HG03159 (cell line): ENCODE measurements at regions not wholly inside any gene's neighbourhood (a gene's known extent, or its start where the extent isn't known, plus 50 kb on each side); places are given as distances from the start of the nearest gene placed in this dataset.

Experiments
- ATAC-seq: cut with Tn5 transposase; IDR thresholded peaks from one replicate; pipeline ENCODE4 v1.9.1; 2021; ENCODE audit warnings: mild to moderate bottlenecking, moderate library complexity; ENCODE audit not compliant: unreplicated experiment

DNA sequence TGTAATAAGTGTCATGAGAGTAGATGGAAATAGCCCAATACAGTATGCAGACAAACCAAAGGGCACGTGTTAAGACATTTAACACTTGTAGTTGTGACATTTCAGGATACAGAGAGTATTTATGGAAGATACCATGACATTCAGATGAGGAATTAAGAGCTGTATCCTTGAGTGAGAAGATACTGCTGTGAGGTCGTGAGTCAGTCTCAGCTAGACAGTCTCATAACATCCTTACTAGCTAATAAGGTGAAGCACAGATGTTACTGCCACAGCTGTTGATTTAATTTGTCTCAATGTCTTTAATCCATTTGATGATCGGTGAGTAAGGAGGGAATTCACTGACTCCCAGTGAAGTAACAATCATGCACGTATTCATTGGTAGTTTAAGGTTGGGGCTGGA lies 288.0 kb upstream of the AKR1E2 start:
- no peak for ATAC-seq

DNA sequence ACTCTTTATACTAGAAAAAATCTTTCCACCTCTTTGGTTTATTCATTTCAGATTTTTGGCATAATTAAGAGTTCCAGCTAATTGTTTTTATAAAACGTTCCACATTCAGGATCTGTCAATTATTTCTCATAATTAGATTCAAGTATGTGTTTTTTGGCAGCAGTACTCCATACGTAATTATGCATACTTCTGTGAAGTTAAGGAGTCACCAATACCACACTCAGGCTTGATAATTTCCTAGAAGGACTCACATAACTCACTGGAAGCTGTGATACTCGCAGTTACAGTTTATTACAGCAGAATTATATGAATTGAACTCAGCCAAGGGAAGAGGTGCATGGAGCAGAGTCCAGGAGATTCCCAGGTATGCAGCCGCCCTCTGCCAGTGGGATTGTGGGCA lies 290.5 kb upstream of the AKR1E2 start:
- no peak for ATAC-seq

DNA sequence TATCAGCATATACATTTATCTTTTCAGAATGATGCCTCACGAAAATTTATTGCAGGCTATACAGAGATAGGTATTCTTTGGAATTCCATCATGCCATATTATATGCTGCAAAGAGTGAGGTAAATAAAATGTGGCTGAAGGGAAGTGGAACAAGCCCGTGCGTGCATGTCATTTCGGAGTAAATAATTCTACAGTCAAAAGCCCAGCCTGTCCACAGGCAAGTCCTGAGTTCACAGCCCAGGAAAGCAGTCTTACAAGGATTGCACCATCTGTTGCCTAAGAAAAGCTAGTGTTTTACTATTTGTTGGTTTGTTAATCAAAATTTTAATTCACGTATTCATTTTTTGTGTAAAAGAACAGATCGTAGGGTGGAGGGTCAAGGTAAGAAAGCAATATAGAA lies 292.4 kb upstream of the AKR1E2 start:
- ATAC-seq: no peak

DNA sequence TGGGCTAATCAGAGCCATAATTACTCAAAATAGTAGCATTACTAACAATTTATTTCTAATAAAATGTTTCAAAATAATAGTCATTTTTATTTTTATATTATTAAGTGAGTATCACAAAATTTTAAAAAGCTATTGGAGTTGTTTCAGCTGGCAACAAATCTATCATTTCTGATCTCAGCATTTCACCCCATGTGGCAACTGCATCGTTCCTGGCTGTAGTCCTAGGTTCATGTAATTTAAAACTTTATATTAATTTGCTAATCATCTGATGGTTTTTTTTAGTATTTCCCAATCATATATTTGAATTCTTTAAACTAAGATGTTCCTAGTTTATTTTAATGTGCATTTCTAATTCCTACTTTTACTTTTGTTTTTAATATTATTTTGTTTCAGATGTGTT lies 293.0 kb upstream of the AKR1E2 start:
- no peak for ATAC-seq

DNA sequence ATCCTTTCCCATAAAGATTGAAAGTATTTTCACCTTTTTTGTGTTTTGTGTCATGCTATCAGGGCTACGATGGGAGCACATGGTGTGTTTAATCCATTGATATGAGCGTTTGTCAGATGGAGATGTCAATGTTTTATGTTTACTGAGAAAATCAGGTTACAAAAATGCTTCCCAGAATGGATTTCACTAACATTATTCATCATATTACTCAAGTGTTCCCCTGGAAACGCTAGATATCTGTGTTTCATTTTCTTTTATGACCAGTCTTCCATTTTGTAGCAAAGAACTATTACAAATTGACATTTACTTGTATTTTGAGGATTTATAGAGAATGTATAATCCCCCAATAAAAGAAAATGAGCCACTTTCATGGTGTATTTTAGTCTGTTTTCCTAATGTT lies 293.5 kb upstream of the AKR1E2 start:
- no peak for ATAC-seq

DNA sequence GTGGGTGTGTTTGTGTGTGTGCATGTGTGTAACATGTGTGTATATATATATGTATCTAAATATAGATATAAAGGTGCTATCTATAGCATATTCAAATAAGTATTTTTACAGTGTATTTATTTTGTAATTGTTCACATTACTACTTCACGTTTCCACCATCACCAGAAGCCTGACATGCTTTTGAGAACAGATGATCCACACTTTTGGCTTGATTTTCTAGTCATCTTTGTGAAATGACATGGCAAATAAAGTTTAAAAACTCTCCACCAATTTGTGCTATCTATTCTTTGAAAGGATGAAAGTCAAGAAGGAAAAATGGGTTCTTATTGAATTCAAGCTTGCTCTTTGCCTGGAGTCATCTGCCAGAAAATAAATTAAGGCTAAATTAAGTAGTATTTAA lies 294.0 kb upstream of the AKR1E2 start:
- no peak for ATAC-seq

DNA sequence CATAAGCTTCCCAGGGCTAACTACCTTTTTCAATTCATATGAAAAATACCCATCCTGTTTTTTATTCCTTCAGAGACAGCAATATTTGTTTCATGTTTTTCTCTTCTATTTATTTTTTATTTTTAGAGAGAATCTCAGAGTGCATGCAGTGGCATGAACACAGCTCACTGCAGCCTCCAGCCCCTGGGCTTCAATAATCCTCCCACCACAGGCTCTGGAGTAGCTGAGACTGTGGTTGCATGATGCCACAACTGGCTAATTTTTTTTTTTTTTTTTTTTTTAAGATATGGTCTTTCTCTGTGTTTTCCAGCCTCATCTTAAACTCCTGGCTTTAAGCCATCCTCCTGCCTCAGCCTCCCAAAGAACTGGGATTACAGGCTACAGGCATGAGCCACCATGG lies 296.7 kb upstream of the AKR1E2 start:
- no peak for ATAC-seq

DNA sequence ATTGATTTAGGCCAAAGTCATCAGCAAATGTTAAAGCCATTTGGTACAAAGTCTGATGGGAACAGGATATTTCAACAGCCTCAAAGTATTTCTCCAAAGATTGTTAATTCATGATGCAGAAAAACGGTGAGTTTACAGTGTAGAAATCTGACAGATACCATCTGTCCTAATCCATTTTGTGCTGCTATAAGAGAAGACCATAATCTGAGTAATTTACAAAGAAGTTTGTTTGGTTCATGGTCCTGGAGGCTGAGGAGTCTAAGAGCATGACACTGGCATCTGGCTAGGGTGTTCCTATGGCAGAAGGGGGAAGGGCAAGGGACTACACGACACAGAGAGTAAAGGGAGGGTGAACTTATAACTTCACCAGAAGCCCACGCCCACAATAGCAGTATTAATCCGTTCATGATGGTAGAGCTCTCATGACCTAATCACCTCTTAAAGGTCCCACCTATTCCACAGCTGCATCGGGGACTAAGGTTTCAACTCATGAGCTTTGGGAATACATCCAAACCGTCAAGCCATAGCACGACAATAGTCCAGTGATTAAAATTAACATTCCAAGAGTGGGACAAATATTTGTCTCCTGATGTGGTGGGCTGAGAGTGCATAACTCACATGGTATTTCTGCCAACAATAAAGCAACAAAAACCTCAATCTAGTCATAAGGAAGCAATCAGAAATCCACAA lies 298.6 kb upstream of the AKR1E2 start:
- ATAC-seq: no peak

DNA sequence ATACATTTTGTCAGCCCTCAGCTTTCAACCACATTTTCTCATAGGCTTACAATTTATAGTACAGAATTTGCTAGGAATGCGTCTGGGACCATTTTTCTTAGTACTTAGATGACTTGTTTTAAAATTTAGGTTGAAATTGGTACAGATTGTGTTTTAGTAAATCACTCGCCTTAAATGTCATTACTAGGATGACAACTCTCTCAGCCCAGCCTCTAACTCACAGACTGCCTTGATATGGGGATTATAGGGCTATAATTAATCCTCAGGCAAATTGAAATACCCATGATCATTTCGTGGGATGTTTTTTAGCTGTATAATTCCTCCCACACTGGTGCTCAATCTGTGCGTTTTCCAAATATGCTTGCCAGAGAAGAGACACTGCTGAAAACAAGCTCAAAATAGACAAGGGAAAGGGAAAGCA lies 299.7 kb upstream of the AKR1E2 start:
- ATAC-seq: no peak

DNA sequence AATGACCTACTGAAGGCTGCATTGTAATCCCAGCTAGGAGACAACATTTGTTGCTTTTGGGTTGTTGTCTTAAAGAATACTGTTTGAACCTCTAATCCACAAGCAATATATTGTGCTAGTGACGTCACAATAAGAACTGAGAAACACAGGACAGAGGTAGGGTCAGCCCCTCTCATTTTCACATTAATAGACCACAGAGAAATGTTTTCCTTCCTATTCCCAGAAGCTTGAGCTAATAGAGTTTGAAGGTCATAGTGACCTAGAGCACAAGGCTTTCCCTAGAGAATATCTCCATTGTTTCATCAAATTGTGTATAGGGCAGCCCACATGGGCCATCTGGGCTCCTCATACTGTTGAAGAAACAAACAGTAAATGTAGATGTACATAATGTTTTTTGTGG lies 300.9 kb upstream of the AKR1E2 start:
- no peak for ATAC-seq

DNA sequence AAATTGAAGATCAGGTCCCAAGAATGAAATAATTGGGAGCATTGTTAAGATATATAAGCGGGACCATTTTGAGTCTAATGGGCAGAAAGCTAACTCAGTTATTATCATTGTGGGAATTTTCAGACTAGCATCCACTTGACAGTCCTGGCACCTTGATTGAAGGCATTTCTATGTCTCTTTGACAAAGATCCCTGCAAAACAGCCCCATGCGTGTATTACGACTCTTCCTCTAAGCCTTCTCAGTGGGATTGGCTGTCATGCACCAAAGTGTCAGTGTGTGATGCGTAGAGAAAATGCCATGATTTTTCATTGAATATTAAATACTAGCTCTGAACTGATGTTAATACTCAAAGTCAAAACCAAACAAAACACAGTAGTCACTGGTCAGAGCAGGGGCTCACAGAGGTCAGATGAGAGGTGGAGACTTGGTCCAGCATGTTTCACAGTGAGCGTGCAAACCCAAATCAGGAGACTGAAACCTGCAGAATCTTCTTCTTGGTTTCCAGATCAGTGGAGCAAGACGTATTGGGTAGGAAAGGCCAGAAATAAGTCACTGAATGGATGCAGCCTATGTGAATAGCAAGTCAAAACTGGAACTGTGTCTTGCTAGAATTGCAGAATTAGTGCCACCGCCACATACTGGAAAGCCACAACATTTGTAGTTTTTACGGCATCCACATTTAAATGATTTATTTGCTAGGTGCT lies 303.6 kb upstream of the AKR1E2 start:
- ATAC-seq: peak; percentile 89

DNA sequence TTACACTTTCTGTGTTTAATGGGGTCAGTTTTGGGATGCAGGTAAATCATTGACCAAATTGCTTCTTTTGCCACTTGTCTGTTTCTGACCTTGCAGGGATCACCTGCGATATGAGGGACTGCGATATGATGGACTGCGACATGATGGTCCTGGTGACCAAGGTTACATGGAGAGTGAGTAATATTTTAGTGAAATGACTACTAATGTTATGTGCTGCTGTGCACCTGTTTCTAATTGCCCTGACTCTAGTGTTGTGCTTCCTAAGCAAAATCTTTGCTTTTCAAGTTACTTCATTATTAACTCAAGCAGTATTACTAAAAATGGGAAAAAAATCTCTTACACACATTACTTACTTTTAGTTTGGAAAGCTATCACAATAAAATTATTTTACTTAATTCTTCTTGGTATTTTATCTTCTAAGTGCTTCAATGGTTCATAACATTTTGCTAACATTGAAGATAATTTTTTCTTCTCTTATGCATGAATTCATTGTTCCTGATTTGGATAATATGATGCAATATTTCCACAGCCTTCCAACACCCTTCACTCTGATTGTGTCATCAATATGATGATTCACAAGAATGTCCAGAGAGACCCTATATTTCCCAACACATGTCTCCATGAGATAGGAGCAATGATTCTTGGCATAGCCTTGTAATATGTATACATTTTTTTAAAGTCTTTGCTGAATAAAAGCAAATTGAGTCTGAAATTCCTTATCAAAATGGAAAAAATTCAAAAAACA lies 306.2 kb upstream of the AKR1E2 start:
- no peak for ATAC-seq

DNA sequence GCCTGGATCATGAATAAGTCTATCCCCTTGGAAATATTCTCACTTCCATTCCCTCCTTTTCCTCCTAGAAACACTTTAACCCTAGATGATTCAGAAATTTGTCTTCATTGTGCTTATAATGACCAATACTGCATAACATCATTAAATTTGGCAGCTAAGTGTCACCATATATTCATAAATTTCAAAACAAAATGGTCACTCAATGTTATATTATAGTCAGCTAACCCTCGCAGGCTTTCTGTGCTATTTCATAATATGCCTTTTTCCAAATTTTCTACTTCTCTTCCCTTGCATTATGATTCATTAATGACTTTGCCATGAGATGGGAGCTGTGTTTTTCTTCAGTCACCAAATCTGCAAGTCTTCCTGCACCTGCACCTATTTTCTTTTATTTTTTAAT lies 308.3 kb upstream of the AKR1E2 start:
- no peak for ATAC-seq

DNA sequence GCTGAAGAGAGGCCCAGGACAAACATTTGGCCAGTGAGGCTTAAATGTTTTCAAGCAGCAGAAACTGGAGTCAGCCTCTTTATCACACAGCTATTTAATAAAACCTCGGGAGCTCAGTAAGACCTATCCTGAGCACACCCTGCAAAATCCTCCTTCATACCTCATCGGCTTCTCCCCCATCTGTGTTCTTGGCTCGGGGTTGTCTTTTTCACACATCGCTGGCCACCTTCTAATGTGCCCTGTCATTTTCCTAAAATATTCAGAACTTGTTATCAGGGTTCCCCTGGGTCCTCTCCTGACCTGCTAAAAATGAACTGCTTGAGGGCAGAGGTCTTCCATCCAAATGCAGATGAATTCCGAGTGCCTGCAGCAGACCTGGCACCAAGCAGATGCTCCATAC lies 310.3 kb upstream of the AKR1E2 start:
- no peak for ATAC-seq

DNA sequence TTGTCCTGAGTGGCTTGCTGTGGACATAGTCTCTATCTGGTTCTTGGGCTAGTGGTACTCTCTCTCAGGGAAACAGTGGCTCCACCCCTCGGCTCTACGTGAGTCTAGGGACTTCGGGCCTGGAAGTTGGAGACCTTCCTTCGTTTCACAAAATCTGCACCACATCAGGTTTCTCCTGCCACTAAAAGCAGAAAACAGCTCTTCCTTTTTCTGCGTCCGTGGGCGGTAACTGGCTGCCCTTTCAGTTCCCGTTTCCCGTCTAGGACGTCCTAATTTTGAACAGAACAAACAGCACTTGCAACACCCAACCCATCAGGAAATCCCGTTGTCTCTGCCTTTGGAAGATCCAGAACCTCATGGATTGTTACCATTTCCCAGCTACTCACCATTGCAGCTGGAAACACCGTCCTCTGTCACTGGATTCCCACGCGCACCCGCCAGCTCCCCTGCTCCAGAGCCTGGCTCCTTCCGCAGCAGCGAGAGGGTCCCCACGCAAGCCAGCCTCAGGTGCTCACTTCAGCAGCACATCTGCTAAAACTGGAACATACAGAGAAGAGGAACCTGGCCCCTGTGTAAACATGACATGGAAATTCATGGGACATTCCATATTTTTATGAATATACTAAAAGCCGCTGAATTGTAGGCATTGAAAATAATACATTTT lies 311.4 kb upstream of the AKR1E2 start:
- ATAC-seq: peak; percentile 82

DNA sequence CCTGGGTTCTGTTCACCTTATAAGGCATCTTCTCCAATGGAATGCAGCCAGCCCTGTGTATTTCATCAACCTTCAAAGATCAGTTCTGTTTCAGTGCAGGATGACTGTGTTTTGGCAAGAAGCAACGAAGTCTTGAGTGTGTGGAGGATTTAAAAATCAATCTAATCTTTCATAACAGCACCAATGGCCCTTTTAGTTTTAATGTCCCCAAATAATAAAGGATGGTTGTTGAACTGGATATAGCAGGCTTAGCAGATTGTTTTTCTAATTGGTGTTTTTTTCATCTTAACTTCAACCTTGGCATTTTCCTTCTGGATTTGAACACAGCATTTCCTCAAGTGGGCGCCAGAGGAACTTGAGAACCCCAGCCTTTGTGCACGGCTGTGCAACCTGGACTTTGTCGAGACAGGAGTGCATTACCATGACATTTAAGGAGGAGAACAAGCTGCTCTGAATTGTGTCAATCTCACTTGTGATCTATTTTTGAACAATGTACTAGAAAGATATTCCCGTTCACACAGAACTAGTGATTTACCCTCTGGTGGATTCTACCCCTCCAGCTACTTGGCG lies 313.3 kb upstream of the AKR1E2 start:
- no peak for ATAC-seq

DNA sequence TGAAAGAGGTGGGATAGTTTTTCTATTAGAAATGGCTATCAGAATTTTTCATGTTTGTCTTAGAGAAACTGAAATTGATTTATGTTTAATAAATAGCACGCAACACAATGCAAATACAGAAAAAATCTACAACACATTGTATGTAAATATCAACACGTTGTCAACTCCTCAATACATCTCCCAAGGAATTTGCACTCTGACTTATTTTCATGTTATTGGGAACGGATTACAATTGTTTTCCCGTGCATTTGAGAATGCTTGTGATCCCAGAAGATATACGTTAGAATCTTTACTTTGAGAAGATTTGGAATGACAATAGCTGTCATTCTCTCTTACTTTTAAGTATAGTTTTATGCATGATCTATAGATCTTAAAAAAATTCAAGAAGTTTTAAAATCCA lies 313.8 kb upstream of the AKR1E2 start:
- no peak for ATAC-seq

DNA sequence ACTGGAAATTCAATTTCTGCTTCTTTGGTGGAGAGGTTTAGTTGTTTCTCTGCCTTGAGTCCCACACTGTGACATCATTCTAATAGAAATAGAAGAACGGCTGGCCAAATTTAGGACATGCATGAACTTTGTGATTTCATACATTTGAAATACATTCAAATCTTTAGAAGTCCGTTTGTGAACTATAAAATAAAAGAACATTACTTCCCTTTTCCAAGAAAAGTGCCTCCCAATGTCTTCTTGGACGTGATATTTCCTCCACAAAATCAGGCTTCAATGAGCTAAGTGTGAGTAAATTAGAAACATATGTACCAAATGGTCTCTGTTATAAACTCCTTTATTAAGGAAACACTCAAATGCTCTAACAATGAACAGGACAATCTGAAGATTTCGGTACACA lies 314.5 kb upstream of the AKR1E2 start:
- no peak for ATAC-seq

DNA sequence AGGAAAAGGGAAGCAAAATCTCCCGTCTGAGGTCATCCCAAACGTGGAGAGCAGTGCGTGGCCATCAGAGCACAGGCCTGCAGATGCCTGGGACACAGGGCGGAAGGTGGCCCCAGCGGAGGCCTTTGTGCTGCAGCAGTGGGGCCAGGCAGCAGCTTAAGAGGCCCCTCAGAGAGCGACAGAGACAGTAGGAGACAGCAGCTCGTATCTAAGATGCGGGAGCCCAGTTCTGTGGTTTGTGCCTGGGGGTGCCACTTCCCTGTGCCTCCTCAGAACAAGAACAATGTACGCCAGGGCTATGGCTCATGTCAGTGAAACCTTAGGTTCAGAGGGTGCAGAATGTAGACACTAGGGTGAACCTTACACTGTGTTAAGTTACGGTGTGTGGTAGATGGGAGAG lies 316.6 kb upstream of the AKR1E2 start:
- ATAC-seq: no peak

DNA sequence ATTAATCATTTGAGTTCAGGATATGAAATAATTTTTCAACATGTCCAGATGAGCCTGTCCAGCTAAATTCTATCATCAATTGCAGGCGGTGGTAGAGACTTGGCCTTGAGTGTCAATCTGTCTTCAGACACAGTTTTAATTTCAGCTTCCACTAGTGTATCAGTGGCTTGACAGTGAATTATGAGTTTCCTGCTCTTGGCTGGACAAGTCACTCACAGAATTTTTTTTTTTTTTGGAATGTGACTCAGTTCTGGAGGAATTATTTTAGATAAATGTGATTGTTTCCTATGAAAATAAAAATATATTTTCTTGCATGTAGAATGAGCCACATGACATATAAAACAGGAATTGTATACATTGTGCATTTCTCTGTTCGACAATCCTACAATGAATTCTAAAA lies 319.9 kb upstream of the AKR1E2 start:
- ATAC-seq: no peak

DNA sequence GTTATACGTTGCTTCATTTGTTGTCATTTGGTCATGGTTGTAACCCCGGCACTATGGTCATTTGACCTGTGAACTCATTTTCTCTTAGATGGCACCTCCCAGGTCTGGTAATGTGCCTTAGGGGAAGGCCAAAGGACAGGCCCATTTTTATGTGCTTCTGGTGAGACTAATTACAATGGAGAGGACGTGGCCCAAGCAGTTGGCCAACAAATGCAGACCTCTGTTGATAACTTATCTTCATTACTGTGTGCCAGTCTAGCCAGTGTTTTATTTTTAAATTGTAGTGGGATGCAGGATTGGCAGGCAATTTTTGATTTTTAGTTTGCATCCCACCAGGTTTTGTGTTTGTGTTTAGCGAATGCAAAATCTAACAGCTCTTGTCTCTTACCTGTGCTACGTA lies 321.5 kb upstream of the AKR1E2 start:
- ATAC-seq: no peak
